WTC11 (cell line): ENCODE measurements at regions not wholly inside any gene's neighbourhood (a gene's known extent, or its start where the extent isn't known, plus 50 kb on each side); places are given as distances from the start of the nearest gene placed in this dataset.

Experiments used
- ATF6 ChIP-seq: sonication (generic); formaldehyde crosslinking; IDR thresholded peaks from 2 replicates; pipeline ENCODE4 v1.8.1; 2023; ENCODE audit warnings: mild to moderate bottlenecking, missing genetic modification reagents
- JUN ChIP-seq: sonication (generic); formaldehyde crosslinking; IDR thresholded peaks from 2 replicates; pipeline ENCODE4 v1.8.0; 2023; ENCODE audit warnings: mild to moderate bottlenecking, missing genetic modification reagents
- NR2C2 ChIP-seq: sonication (generic); formaldehyde crosslinking; IDR thresholded peaks from 2 replicates; pipeline ENCODE4 v1.8.0; 2022; ENCODE audit warnings: mild to moderate bottlenecking, missing genetic modification reagents
- NR3C1 ChIP-seq: sonication (generic); formaldehyde crosslinking; conservative IDR thresholded peaks from 2 replicates; pipeline ENCODE4 v1.8.1; 2023; ENCODE audit warnings: low read depth, mild to moderate bottlenecking, missing genetic modification reagents
- SP1 ChIP-seq: sonication (generic); formaldehyde crosslinking; conservative IDR thresholded peaks from 2 replicates; pipeline ENCODE4 v1.8.1; 2022; ENCODE audit warnings: missing genetic modification reagents
- ZNF219 ChIP-seq: sonication (generic); formaldehyde crosslinking; IDR thresholded peaks from 2 replicates; pipeline ENCODE4 v1.8.0; 2023; ENCODE audit warnings: missing genetic modification reagents, mild to moderate bottlenecking, borderline replicate concordance
- ZNF396 ChIP-seq: fragments of 250-450 bp; sonication (Bioruptor Pico); IDR thresholded peaks from 2 replicates; pipeline ENCODE4 v1.8.0; 2021; ENCODE audit warnings: mild to moderate bottlenecking, moderate library complexity, borderline replicate concordance
- TF ChIP-seq, protein P1 (sequence below): fragments of 200-600 bp; IDR thresholded peaks from 2 replicates; pipeline ENCODE4 v1.8.0; 2022; ENCODE audit warnings: antibody characterized with exemption
- TF ChIP-seq, protein P2 (sequence below): sonication (generic); formaldehyde crosslinking; IDR thresholded peaks from 2 replicates; pipeline ENCODE4 v1.8.0; 2022; ENCODE audit warnings: mild to moderate bottlenecking, missing genetic modification reagents
- TF ChIP-seq, protein P3 (sequence below): sonication (generic); formaldehyde crosslinking; IDR thresholded peaks from 2 replicates; pipeline ENCODE4 v1.8.0; 2022; ENCODE audit warnings: missing genetic modification reagents
- TF ChIP-seq, protein P4 (sequence below): sonication (generic); formaldehyde crosslinking; IDR thresholded peaks from 2 replicates; pipeline ENCODE4 v1.8.1; 2022; ENCODE audit warnings: low read depth, missing genetic modification reagents, borderline replicate concordance
- TF ChIP-seq, protein P5 (sequence below): sonication (generic); formaldehyde crosslinking; IDR thresholded peaks from 2 replicates; pipeline ENCODE4 v1.8.0; 2023; ENCODE audit warnings: missing genetic modification reagents

DNA sequence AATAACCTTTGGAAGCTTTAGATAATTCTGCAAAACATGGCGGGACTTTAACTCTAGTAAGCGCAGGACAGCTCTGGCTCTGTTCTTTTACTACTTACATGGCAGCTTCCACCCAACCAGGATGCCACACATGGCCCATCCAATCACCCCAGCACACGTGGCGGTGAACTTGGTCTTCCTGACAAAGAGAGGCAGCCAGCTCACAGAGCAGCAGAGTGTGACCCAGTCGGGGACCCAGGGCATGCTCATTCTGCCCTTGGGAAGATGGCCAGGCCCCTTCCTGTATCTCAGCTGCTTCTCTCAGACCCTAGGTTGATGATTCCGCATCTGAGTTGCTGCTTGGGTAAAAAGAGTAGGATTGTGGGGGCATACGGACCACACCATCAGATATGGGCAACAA, 172.1 kb downstream of the USP12 start:
- TF ChIP-seq NR3C1 (CRISPR knock-in tag) = no peak
- TF ChIP-seq ZNF396 (CRISPR knock-in tag) = no peak
- no peak for TF ChIP-seq ATF6 (CRISPR knock-in tag)
- TF ChIP-seq, protein P1, sequence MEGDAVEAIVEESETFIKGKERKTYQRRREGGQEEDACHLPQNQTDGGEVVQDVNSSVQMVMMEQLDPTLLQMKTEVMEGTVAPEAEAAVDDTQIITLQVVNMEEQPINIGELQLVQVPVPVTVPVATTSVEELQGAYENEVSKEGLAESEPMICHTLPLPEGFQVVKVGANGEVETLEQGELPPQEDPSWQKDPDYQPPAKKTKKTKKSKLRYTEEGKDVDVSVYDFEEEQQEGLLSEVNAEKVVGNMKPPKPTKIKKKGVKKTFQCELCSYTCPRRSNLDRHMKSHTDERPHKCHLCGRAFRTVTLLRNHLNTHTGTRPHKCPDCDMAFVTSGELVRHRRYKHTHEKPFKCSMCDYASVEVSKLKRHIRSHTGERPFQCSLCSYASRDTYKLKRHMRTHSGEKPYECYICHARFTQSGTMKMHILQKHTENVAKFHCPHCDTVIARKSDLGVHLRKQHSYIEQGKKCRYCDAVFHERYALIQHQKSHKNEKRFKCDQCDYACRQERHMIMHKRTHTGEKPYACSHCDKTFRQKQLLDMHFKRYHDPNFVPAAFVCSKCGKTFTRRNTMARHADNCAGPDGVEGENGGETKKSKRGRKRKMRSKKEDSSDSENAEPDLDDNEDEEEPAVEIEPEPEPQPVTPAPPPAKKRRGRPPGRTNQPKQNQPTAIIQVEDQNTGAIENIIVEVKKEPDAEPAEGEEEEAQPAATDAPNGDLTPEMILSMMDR = no peak
- TF ChIP-seq, protein P2, sequence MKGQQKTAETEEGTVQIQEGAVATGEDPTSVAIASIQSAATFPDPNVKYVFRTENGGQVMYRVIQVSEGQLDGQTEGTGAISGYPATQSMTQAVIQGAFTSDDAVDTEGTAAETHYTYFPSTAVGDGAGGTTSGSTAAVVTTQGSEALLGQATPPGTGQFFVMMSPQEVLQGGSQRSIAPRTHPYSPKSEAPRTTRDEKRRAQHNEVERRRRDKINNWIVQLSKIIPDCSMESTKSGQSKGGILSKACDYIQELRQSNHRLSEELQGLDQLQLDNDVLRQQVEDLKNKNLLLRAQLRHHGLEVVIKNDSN = no peak
- TF ChIP-seq, protein P3, sequence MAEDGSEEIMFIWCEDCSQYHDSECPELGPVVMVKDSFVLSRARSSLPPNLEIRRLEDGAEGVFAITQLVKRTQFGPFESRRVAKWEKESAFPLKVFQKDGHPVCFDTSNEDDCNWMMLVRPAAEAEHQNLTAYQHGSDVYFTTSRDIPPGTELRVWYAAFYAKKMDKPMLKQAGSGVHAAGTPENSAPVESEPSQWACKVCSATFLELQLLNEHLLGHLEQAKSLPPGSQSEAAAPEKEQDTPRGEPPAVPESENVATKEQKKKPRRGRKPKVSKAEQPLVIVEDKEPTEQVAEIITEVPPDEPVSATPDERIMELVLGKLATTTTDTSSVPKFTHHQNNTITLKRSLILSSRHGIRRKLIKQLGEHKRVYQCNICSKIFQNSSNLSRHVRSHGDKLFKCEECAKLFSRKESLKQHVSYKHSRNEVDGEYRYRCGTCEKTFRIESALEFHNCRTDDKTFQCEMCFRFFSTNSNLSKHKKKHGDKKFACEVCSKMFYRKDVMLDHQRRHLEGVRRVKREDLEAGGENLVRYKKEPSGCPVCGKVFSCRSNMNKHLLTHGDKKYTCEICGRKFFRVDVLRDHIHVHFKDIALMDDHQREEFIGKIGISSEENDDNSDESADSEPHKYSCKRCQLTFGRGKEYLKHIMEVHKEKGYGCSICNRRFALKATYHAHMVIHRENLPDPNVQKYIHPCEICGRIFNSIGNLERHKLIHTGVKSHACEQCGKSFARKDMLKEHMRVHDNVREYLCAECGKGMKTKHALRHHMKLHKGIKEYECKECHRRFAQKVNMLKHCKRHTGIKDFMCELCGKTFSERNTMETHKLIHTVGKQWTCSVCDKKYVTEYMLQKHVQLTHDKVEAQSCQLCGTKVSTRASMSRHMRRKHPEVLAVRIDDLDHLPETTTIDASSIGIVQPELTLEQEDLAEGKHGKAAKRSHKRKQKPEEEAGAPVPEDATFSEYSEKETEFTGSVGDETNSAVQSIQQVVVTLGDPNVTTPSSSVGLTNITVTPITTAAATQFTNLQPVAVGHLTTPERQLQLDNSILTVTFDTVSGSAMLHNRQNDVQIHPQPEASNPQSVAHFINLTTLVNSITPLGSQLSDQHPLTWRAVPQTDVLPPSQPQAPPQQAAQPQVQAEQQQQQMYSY (CRISPR knock-in tag) = no peak
- TF ChIP-seq, protein P4, sequence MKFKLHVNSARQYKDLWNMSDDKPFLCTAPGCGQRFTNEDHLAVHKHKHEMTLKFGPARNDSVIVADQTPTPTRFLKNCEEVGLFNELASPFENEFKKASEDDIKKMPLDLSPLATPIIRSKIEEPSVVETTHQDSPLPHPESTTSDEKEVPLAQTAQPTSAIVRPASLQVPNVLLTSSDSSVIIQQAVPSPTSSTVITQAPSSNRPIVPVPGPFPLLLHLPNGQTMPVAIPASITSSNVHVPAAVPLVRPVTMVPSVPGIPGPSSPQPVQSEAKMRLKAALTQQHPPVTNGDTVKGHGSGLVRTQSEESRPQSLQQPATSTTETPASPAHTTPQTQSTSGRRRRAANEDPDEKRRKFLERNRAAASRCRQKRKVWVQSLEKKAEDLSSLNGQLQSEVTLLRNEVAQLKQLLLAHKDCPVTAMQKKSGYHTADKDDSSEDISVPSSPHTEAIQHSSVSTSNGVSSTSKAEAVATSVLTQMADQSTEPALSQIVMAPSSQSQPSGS (CRISPR knock-in tag) = no peak
- no peak for TF ChIP-seq NR2C2 (CRISPR knock-in tag)
- TF ChIP-seq ZNF219 (CRISPR knock-in tag) = no peak
- TF ChIP-seq, protein P5, sequence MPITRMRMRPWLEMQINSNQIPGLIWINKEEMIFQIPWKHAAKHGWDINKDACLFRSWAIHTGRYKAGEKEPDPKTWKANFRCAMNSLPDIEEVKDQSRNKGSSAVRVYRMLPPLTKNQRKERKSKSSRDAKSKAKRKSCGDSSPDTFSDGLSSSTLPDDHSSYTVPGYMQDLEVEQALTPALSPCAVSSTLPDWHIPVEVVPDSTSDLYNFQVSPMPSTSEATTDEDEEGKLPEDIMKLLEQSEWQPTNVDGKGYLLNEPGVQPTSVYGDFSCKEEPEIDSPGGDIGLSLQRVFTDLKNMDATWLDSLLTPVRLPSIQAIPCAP (CRISPR knock-in tag) = no peak
- no peak for TF ChIP-seq JUN (CRISPR knock-in tag)
- no peak for TF ChIP-seq SP1 (CRISPR knock-in tag)
